Keratinocyte (primary cell): ENCODE measurements at regions not wholly inside any gene's neighbourhood (a gene's known extent, or its start where the extent isn't known, plus 50 kb on each side); places are given as distances from the start of the nearest gene placed in this dataset.

Experiments
- DNase-seq: peaks from one replicate; pipeline ENCODE4 v3.0.0-alpha.2; 2011; ENCODE audit warnings: low read depth, missing footprints, low spot score
- FAIRE-seq: peaks from 2 replicates; lab custom pipeline; 2011; peaks lifted over from hg19 to GRCh38; lab: Jason Lieb, UNC
- H2AFZ ChIP-seq: 2 replicates; pipeline ENCODE4 v1.6.0; 2012; ENCODE audit warnings: low read length, control low read depth, inconsistent platforms; ENCODE audit not compliant: control insufficient read depth
- H3K27ac ChIP-seq: 2 replicates; pipeline ENCODE4 v1.5.1; 2011; ENCODE audit warnings: low read length; ENCODE audit not compliant: control insufficient read depth, insufficient read depth
- H3K27me3 ChIP-seq: 3 replicates; pipeline ENCODE4 v1.6.0; 2011; ENCODE audit warnings: low read length; ENCODE audit not compliant: control insufficient read depth, insufficient read depth; ENCODE audit errors: extremely low read depth
- H3K36me3 ChIP-seq, 2 experiments: 2 replicates in 1 of 2; 3 replicates in 1 of 2; pipeline ENCODE4 v1.5.1; 2011; ENCODE audit warnings: low read length in 2 of 2, mild to moderate bottlenecking in 1 of 2; ENCODE audit not compliant: control insufficient read depth in 2 of 2, insufficient read depth in 2 of 2; ENCODE audit errors: extremely low read depth in 1 of 2
- H3K4me1 ChIP-seq: 3 replicates; pipeline ENCODE4 v1.5.1; 2011; ENCODE audit warnings: low read length; ENCODE audit not compliant: control insufficient read depth, insufficient read depth; ENCODE audit errors: extremely low read depth
- H3K4me2 ChIP-seq: 3 replicates; pipeline ENCODE4 v1.6.0; 2011; ENCODE audit warnings: low read depth, low read length; ENCODE audit not compliant: control insufficient read depth, insufficient read depth; ENCODE audit errors: extremely low read depth
- H3K4me3 ChIP-seq, 3 experiments: fragments of 200-600 bp in 1 of 3; sonication (generic) in 1 of 3; 2 replicates in 2 of 3; 3 replicates in 1 of 3; pipeline ENCODE4 v1.5.1; 2011 to 2016; ENCODE audit warnings: low read length in 3 of 3, mild to moderate bottlenecking in 3 of 3, control low read depth in 2 of 3, inconsistent platforms in 1 of 3, low read depth in 1 of 3, mixed read lengths in 1 of 3, mixed run types in 1 of 3, moderate library complexity in 1 of 3; ENCODE audit not compliant: control insufficient read depth in 2 of 3, insufficient read depth in 2 of 3; ENCODE audit errors: extremely low read depth in 1 of 3
- H3K79me2 ChIP-seq: 2 replicates; pipeline ENCODE4 v1.6.0; 2012; ENCODE audit warnings: low read length; ENCODE audit not compliant: control insufficient read depth, insufficient read depth
- H3K9ac ChIP-seq: 3 replicates; pipeline ENCODE4 v1.6.0; 2011; ENCODE audit warnings: low read length; ENCODE audit not compliant: control insufficient read depth, insufficient read depth; ENCODE audit errors: extremely low read depth
- H3K9me1 ChIP-seq: 3 replicates; pipeline ENCODE4 v1.6.0; 2011; ENCODE audit warnings: low read length; ENCODE audit not compliant: control insufficient read depth, insufficient read depth; ENCODE audit errors: extremely low read depth
- H3K9me3 ChIP-seq: 2 replicates; pipeline ENCODE4 v1.5.1; 2012; ENCODE audit warnings: low read depth, low read length; ENCODE audit not compliant: control insufficient read depth
- H4K20me1 ChIP-seq: 3 replicates; pipeline ENCODE4 v1.6.0; 2011; ENCODE audit warnings: low read length; ENCODE audit not compliant: control insufficient read depth, insufficient read depth; ENCODE audit errors: extremely low read depth
- EZH2 ChIP-seq: IDR thresholded peaks from one replicate; pipeline ENCODE4 v1.6.1; 2012; ENCODE audit warnings: inconsistent platforms, mild to moderate bottlenecking, low read length, moderate library complexity
- dilution Hi-C: fragments of 300-500 bp; cut with MboI; formaldehyde crosslinking; loops from one replicate; pipeline ENCODE4 v1.7.0; 2020; ENCODE audit warnings: low sequenced_read_pairs; ENCODE audit not compliant: extremely low pct_ligation_motif_present
- TF ChIP-seq, protein P1 (sequence below), 3 experiments: IDR thresholded peaks in 1 of 3; conservative IDR thresholded peaks in 1 of 3; optimal IDR thresholded peaks in 1 of 3; 2 replicates in 2 of 3; 3 replicates in 1 of 3; pipeline versions ENCODE3 to v1.5.1; 2011; ENCODE audit warnings: low read length in 3 of 3, mild to moderate bottlenecking in 3 of 3, moderate library complexity in 2 of 3, control low read depth in 1 of 3, inconsistent platforms in 1 of 3; ENCODE audit not compliant: insufficient read depth in 2 of 3; ENCODE audit errors: extremely low read depth in 1 of 3

GRCh38 chr14:26172396-26172795 lies 425.4 kb downstream of the NOVA1 start:
- FAIRE-seq, result no peak
- no peaks in the 10 kb centered on the region for H4K20me1 ChIP-seq
- no peaks in the 10 kb centered on the region for H3K27me3 ChIP-seq
- H3K9me3 ChIP-seq, result no peaks in the 10 kb centered on the region
- no peaks in the 10 kb centered on the region for H3K9me1 ChIP-seq
- no peak overlapping the region for H3K4me3 ChIP-seq
- no peak overlapping the region for H3K27ac ChIP-seq
- dilution Hi-C loops, result no loop called here
- no peak overlapping the region for H3K4me2 ChIP-seq
- H3K9ac ChIP-seq, result no peak overlapping the region
- no peak overlapping the region for H2AFZ ChIP-seq
- no peaks in the 10 kb centered on the region for H3K4me1 ChIP-seq
- no peaks in the 10 kb centered on the region for H3K36me3 ChIP-seq
- no peak for DNase-seq
- no peaks in the 10 kb centered on the region for H3K79me2 ChIP-seq
- TF ChIP-seq, protein P1, sequence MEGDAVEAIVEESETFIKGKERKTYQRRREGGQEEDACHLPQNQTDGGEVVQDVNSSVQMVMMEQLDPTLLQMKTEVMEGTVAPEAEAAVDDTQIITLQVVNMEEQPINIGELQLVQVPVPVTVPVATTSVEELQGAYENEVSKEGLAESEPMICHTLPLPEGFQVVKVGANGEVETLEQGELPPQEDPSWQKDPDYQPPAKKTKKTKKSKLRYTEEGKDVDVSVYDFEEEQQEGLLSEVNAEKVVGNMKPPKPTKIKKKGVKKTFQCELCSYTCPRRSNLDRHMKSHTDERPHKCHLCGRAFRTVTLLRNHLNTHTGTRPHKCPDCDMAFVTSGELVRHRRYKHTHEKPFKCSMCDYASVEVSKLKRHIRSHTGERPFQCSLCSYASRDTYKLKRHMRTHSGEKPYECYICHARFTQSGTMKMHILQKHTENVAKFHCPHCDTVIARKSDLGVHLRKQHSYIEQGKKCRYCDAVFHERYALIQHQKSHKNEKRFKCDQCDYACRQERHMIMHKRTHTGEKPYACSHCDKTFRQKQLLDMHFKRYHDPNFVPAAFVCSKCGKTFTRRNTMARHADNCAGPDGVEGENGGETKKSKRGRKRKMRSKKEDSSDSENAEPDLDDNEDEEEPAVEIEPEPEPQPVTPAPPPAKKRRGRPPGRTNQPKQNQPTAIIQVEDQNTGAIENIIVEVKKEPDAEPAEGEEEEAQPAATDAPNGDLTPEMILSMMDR (optimal IDR thresholded peaks at IDR 0.05 in 1 of 3, IDR thresholded peaks at IDR 0.05 in 1 of 3, conservative IDR thresholded peaks at IDR 0.05 in 1 of 3; ENCODE audit: extremely low read depth in 1 of 3, insufficient read depth in 2 of 3, low read length in 3 of 3), result no peak
- no peak for TF ChIP-seq EZH2

GRCh38 chr14:26170885-26171284 lies 426.9 kb downstream of the NOVA1 start:
- no peaks in the 10 kb centered on the region for H3K9me3 ChIP-seq
- TF ChIP-seq, protein P1 (optimal IDR thresholded peaks at IDR 0.05 in 1 of 3, IDR thresholded peaks at IDR 0.05 in 1 of 3, conservative IDR thresholded peaks at IDR 0.05 in 1 of 3; ENCODE audit: extremely low read depth in 1 of 3, insufficient read depth in 2 of 3, low read length in 3 of 3), result no peak
- TF ChIP-seq EZH2, result no peak
- DNase-seq (no peak), FAIRE-seq (no peak)
- H3K36me3 ChIP-seq, result no peaks in the 10 kb centered on the region
- no peaks in the 10 kb centered on the region for H4K20me1 ChIP-seq
- H3K9ac ChIP-seq, result no peak overlapping the region
- H3K9me1 ChIP-seq, result no peaks in the 10 kb centered on the region
- no peaks in the 10 kb centered on the region for H3K79me2 ChIP-seq
- no peak overlapping the region for H2AFZ ChIP-seq
- H3K4me1 ChIP-seq, result no peaks in the 10 kb centered on the region
- dilution Hi-C loops, result no loop called here
- H3K4me3 ChIP-seq, result no peak overlapping the region
- no peaks in the 10 kb centered on the region for H3K27me3 ChIP-seq
- no peak overlapping the region for H3K4me2 ChIP-seq
- H3K27ac ChIP-seq, result no peak overlapping the region
